K562 (cell line): ENCODE measurements at regions not wholly inside any gene's neighbourhood (a gene's known extent, or its start where the extent isn't known, plus 50 kb on each side); places are given as distances from the start of the nearest gene placed in this dataset.

Experiments used
- ARID1B ChIP-seq: fragments of 450-650 bp; IDR thresholded peaks from 2 replicates; pipeline ENCODE4 v1.6.1; 2016; ENCODE audit warnings: antibody characterized with exemption, mild to moderate bottlenecking, inconsistent platforms
- ATF1 ChIP-seq, 2 experiments: fragments of 450-650 bp in 1 of 2; IDR thresholded peaks; 2 replicates each; pipeline ENCODE4 v1.6.1; 2016; ENCODE audit warnings: missing compliant biosample characterization in 1 of 2, missing genetic modification characterization in 1 of 2
- BDP1 ChIP-seq: IDR thresholded peaks from 3 replicates; pipeline ENCODE4 v1.6.1; 2011; ENCODE audit not compliant: insufficient read length, insufficient read depth
- CBX5 ChIP-seq: IDR thresholded peaks from 2 replicates; pipeline ENCODE4 v1.6.1; 2014; ENCODE audit warnings: low read depth, borderline replicate concordance
- CCAR2 ChIP-seq: fragments of 200-400 bp; formaldehyde crosslinking; IDR thresholded peaks from 2 replicates; pipeline ENCODE4 v1.6.1; 2017; ENCODE audit warnings: mild to moderate bottlenecking, low read depth, low read length
- GABPA ChIP-seq: fragments of 200-800 bp; sonication (Bioruptor generic); conservative IDR thresholded peaks from 2 replicates; pipeline ENCODE4 v1.6.1; 2016; ENCODE audit warnings: low read depth, missing genetic modification characterization, missing compliant biosample characterization
- GTF2A2 ChIP-seq: IDR thresholded peaks from 2 replicates; pipeline ENCODE4 v1.6.1; 2016; ENCODE audit warnings: mild to moderate bottlenecking, missing genetic modification characterization, missing compliant biosample characterization
- HDAC2 ChIP-seq: fragments of 450-650 bp; IDR thresholded peaks from 2 replicates; pipeline ENCODE4 v1.6.1; 2016; ENCODE audit warnings: mild to moderate bottlenecking
- HMGN3 ChIP-seq: IDR thresholded peaks from 2 replicates; pipeline ENCODE4 v1.6.1; 2011; ENCODE audit warnings: borderline replicate concordance, low read depth, mild to moderate bottlenecking, mixed read lengths, low read length; ENCODE audit not compliant: insufficient read length; ENCODE audit errors: extremely low read depth
- HNRNPK ChIP-seq: fragments of 200-400 bp; formaldehyde crosslinking; IDR thresholded peaks from one replicate; pipeline ENCODE4 v1.6.1; 2018; ENCODE audit warnings: mild to moderate bottlenecking, low read depth, low read length; ENCODE audit not compliant: poor library complexity, severe bottlenecking
- IFI16 ChIP-seq: fragments of 250-450 bp; sonication (Bioruptor Pico); IDR thresholded peaks from 2 replicates; pipeline ENCODE4 v2.1.2; 2022; ENCODE audit warnings: mild to moderate bottlenecking, inconsistent platforms
- KLF16 ChIP-seq: IDR thresholded peaks from 2 replicates; pipeline ENCODE4 v1.6.1; 2016; ENCODE audit warnings: antibody characterized with exemption
- NCOR1 ChIP-seq: fragments of 450-650 bp; IDR thresholded peaks from 2 replicates; pipeline ENCODE4 v1.6.1; 2016; ENCODE audit warnings: mild to moderate bottlenecking, moderate library complexity
- NFXL1 ChIP-seq: fragments of 450-650 bp; formaldehyde crosslinking; IDR thresholded peaks from 2 replicates; pipeline ENCODE4 v1.4.0; 2021; ENCODE audit warnings: mild to moderate bottlenecking
- SMAD4 ChIP-seq: fragments of 250-450 bp; sonication (Bioruptor Pico); conservative IDR thresholded peaks from 2 replicates; pipeline ENCODE4 v1.8.0; 2021; ENCODE audit warnings: inconsistent platforms, mild to moderate bottlenecking, moderate library complexity
- SMARCA5 ChIP-seq: fragments of 450-650 bp; IDR thresholded peaks from 2 replicates; pipeline ENCODE4 v1.6.1; 2016
- STAG1 ChIP-seq: sonication (generic); formaldehyde crosslinking; IDR thresholded peaks from 2 replicates; pipeline ENCODE4 v1.5.0; 2020; ENCODE audit warnings: missing genetic modification reagents, borderline replicate concordance
- TSC22D4 ChIP-seq: fragments of 450-650 bp; IDR thresholded peaks from 2 replicates; pipeline ENCODE4 v1.6.1; 2016; ENCODE audit warnings: missing genetic modification characterization, missing biosample characterization, control low read depth
- ZC3H11A ChIP-seq: IDR thresholded peaks from 2 replicates; pipeline ENCODE4 v1.6.1; 2012; ENCODE audit warnings: low read depth, low read length, improper control_type of control experiment
- ZFP30 ChIP-seq: fragments of 250-450 bp; sonication (Bioruptor Pico); IDR thresholded peaks from 2 replicates; pipeline ENCODE4 v1.8.0; 2022; ENCODE audit warnings: moderate library complexity, mild to moderate bottlenecking, inconsistent platforms, borderline replicate concordance
- ZFP36 ChIP-seq: fragments of 150-350 bp; IDR thresholded peaks from 2 replicates; pipeline ENCODE4 v1.6.1; 2018; ENCODE audit warnings: low read length, low read depth; ENCODE audit not compliant: partially characterized antibody
- ZKSCAN1 ChIP-seq: fragments of 150-350 bp; IDR thresholded peaks from 2 replicates; pipeline ENCODE4 v1.6.1; 2016; ENCODE audit warnings: low read depth, low read length
- ZNF184 ChIP-seq: sonication (generic); formaldehyde crosslinking; IDR thresholded peaks from 2 replicates; pipeline ENCODE4 v1.5.0; 2020; ENCODE audit warnings: missing genetic modification reagents
- ZNF24 ChIP-seq: fragments of 450-650 bp; IDR thresholded peaks from 2 replicates; pipeline ENCODE4 v1.6.1; 2016
- ZNF3 ChIP-seq: fragments of 250-450 bp; sonication (Bioruptor Pico); IDR thresholded peaks from 2 replicates; pipeline ENCODE4 v1.5.0; 2021; ENCODE audit warnings: mild to moderate bottlenecking, moderate library complexity
- ZNF449 ChIP-seq: fragments of 250-450 bp; sonication (Bioruptor Pico); IDR thresholded peaks from 2 replicates; pipeline ENCODE4 v1.8.0; 2022; ENCODE audit warnings: moderate library complexity, mild to moderate bottlenecking, inconsistent platforms
- ZNF551 ChIP-seq: fragments of 250-450 bp; sonication (Bioruptor Pico); IDR thresholded peaks from 2 replicates; pipeline ENCODE4 v1.5.0; 2021; ENCODE audit warnings: mild to moderate bottlenecking, moderate library complexity
- ZNF589 ChIP-seq: fragments of 200-800 bp; sonication (Bioruptor generic); IDR thresholded peaks from 2 replicates; pipeline ENCODE4 v1.6.1; 2016; ENCODE audit warnings: low read depth, missing genetic modification characterization, missing compliant biosample characterization
- TF ChIP-seq, protein P1 (sequence below): sonication (generic); formaldehyde crosslinking; IDR thresholded peaks from 2 replicates; pipeline ENCODE4 v1.8.0; 2023; ENCODE audit warnings: mild to moderate bottlenecking, missing genetic modification reagents

GRCh38 chr3:193872265-193872753 is 263.6 kb upstream of the HES1 start (continued):
- TF ChIP-seq HNRNPK (no peak), ZNF449 (no peak), GTF2A2 (tag) (no peak), IFI16 (CRISPR knock-in tag) (no peak), ZNF184 (CRISPR knock-in tag) (no peak), CBX5 (no peak), TSC22D4 (tag) (no peak), KLF16 (peak; percentile 82), ZNF24 (no peak), NFXL1 (CRISPR knock-in tag) (no peak), SMAD4 (CRISPR knock-in tag) (peak; percentile 84), STAG1 (CRISPR knock-in tag) (no peak), ZNF589 (CRISPR knock-in tag) (no peak), ZFP36 (no peak), CCAR2 (no peak), ZNF3 (CRISPR knock-in tag) (no peak), SMARCA5 (no peak), GABPA (tag) (no peak), HDAC2 (peak; percentile 91), ZFP30 (CRISPR knock-in tag) (no peak), BDP1 (no peak), ATF1 (CRISPR knock-in tag; IDR thresholded peaks at IDR 0.05) (no peak), ATF1 (tag; IDR thresholded peaks at IDR 0.05) (no peak), HMGN3 (no peak), ZC3H11A (no peak), ARID1B (peak; percentile 82), ZNF551 (CRISPR knock-in tag) (no peak), ZKSCAN1 (no peak), NCOR1 (peak; percentile 75)
- TF ChIP-seq, protein P1, sequence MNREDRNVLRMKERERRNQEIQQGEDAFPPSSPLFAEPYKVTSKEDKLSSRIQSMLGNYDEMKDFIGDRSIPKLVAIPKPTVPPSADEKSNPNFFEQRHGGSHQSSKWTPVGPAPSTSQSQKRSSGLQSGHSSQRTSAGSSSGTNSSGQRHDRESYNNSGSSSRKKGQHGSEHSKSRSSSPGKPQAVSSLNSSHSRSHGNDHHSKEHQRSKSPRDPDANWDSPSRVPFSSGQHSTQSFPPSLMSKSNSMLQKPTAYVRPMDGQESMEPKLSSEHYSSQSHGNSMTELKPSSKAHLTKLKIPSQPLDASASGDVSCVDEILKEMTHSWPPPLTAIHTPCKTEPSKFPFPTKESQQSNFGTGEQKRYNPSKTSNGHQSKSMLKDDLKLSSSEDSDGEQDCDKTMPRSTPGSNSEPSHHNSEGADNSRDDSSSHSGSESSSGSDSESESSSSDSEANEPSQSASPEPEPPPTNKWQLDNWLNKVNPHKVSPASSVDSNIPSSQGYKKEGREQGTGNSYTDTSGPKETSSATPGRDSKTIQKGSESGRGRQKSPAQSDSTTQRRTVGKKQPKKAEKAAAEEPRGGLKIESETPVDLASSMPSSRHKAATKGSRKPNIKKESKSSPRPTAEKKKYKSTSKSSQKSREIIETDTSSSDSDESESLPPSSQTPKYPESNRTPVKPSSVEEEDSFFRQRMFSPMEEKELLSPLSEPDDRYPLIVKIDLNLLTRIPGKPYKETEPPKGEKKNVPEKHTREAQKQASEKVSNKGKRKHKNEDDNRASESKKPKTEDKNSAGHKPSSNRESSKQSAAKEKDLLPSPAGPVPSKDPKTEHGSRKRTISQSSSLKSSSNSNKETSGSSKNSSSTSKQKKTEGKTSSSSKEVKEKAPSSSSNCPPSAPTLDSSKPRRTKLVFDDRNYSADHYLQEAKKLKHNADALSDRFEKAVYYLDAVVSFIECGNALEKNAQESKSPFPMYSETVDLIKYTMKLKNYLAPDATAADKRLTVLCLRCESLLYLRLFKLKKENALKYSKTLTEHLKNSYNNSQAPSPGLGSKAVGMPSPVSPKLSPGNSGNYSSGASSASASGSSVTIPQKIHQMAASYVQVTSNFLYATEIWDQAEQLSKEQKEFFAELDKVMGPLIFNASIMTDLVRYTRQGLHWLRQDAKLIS (CRISPR knock-in tag): no peak
